GM10266 (cell line): ENCODE measurements at regions not wholly inside any gene's neighbourhood (a gene's known extent, or its start where the extent isn't known, plus 50 kb on each side); places are given as distances from the start of the nearest gene placed in this dataset.

Experiments
- DNase-seq: peaks from one replicate; pipeline ENCODE4 v3.0.0; 2012; ENCODE audit errors: extremely low spot score
- TF ChIP-seq, protein P1 (sequence below): IDR thresholded peaks from 2 replicates; pipeline ENCODE4 v1.5.1; 2012; ENCODE audit warnings: mild to moderate bottlenecking, low read depth; ENCODE audit not compliant: control insufficient read depth, insufficient read depth; ENCODE audit errors: missing control alignments

DNA sequence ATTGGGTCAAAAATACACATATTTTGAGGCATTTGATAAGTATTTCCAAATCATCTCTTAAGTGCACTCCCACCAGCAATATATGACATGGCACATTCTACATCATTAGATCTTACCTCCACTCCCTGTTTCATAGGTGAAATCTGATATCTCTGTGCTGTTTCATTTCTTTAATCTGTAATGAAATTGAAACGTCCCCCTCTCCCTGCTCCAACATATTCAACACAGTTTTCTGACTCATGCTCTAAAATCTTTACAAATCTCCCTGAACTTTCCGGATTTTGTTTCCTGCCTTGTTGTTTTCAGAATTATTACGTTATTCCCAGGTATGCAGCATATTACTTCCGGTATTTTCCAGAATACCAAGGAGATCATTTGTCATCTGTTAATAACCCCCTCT, 66.1 kb upstream of the AKT3 start:
- TF ChIP-seq, protein P1, sequence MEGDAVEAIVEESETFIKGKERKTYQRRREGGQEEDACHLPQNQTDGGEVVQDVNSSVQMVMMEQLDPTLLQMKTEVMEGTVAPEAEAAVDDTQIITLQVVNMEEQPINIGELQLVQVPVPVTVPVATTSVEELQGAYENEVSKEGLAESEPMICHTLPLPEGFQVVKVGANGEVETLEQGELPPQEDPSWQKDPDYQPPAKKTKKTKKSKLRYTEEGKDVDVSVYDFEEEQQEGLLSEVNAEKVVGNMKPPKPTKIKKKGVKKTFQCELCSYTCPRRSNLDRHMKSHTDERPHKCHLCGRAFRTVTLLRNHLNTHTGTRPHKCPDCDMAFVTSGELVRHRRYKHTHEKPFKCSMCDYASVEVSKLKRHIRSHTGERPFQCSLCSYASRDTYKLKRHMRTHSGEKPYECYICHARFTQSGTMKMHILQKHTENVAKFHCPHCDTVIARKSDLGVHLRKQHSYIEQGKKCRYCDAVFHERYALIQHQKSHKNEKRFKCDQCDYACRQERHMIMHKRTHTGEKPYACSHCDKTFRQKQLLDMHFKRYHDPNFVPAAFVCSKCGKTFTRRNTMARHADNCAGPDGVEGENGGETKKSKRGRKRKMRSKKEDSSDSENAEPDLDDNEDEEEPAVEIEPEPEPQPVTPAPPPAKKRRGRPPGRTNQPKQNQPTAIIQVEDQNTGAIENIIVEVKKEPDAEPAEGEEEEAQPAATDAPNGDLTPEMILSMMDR = no peak
- DNase-seq = no peak

DNA sequence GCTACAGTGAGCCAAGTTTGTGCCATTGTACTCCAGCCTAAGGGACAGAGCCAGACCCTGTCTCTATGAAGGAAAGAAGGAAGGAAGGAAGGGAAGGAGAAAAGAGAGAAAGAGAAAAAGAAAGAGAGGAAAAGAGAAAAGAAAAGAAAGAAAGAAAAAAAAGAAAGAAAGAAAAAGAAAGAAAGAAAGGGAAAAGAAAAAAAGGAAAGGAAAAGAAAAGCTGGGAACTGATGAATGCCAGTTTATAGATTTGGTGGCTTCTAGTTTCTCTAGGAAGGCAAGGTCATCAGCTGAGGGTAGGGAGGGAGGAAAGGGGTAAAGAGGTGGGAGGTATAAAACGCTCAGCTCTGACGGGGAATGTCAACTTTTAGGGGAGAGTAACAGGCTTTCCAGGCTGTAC, 62.3 kb upstream of the AKT3 start:
- DNase-seq = no peak
- TF ChIP-seq, protein P1 = no peak

DNA sequence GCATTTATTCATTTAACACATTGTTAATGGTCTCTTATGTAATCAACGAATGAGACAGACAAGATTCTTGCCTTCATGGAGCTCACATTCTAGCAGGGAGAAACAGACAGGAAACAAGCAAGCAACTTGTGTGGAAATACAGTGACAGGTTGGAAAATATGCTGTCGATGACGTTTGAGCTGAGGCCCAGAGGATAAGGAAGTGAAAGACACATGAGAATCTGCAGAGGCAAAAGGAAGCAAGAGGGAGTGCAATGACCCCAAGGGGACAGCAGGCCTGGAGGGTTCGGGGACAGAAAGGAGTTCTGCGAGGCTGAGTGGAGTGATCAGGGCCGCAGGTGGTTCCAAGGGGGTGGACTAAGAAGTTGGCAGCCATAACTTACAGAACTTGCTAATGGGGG, 60.6 kb upstream of the AKT3 start:
- TF ChIP-seq, protein P1 = no peak
- DNase-seq = no peak

DNA sequence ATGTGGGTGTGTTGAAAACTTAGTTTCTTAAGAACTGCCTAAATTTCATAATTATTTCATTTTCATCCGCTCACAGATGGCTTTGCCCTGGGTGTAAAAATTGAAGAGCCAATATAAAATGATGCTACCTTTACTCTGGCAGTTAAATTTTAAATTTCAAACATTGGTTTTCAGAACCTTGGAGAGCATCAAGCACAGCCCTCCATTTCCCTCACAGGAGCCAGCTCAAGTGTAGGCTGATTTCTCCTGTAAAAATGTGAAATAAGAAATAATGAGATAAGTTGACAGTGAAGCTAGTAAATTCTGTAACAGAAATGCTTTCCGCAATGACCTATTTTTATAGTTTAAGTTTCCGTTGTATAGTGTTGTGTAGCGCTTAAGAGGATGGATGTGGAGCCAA, 53.9 kb upstream of the AKT3 start:
- TF ChIP-seq, protein P1 = no peak
- DNase-seq = no peak

DNA sequence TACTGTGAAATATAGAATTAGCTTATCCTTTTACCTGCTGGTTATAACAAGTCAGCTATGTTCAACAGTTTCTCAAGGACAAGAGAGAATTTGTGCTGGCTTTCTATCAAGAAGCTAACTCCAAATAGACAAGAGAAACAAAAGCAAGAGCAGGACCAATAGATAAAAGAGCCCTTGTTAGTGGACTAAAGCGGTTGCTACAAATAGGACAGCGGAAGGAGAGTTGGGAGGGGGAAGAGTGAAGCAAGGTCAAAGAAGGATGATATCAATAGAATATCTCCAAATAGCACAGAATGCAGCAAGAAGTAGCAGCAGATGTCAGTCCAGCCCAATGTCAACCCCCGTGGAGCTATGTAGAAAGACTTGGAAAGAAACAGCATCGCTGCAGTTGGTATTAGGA, 53.0 kb upstream of the AKT3 start:
- no peak for DNase-seq
- TF ChIP-seq, protein P1 = no peak

DNA sequence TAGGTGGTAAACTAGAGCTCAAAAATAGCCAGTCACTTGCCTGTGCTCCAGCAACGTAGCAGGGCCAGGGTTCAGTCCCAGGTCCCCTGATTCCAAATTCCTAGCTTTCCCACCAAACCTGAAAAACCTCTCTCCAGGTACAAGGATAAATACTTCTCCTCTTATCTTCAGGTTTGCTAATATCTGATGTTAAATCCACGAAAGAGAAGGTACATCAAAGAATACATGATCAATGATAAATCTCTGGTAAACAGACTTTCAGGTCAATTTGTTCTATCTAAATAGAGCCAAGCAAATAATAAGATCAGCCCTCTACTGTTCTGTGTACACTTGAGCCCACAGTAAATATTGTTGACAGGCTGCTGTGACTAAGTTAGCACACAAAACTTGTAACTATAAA, 52.1 kb upstream of the AKT3 start:
- DNase-seq = no peak
- TF ChIP-seq, protein P1 = no peak
